Progenitor cell of endocrine pancreas (in vitro differentiated cells): ENCODE measurements at regions not wholly inside any gene's neighbourhood (a gene's known extent, or its start where the extent isn't known, plus 50 kb on each side); places are given as distances from the start of the nearest gene placed in this dataset.

Experiments
- DNase-seq: peaks from one replicate; pipeline ENCODE4 v3.0.0; 2021; ENCODE audit warnings: low spot score; ENCODE audit not compliant: unreplicated experiment
- H3K27ac Mint-ChIP-seq: 2 replicates; pipeline ENCODE4 v1.8.0; 2021; ENCODE audit warnings: mild to moderate bottlenecking, moderate library complexity, mixed read lengths
- H3K27me3 Mint-ChIP-seq: 2 replicates; pipeline ENCODE4 v1.8.0; 2021; ENCODE audit warnings: mixed read lengths
- H3K36me3 Mint-ChIP-seq: 2 replicates; pipeline ENCODE4 v1.8.0; 2022; ENCODE audit warnings: mixed read lengths; ENCODE audit not compliant: insufficient read depth
- H3K4me1 Mint-ChIP-seq: 2 replicates; pipeline ENCODE4 v1.8.0; 2021; ENCODE audit warnings: low read depth, mixed read lengths
- H3K4me3 Mint-ChIP-seq: 2 replicates; pipeline ENCODE4 v1.8.0; 2021; ENCODE audit warnings: low read depth, mild to moderate bottlenecking, moderate library complexity, mixed read lengths
- H3K9me3 Mint-ChIP-seq: 2 replicates; pipeline ENCODE4 v1.8.0; 2021; ENCODE audit warnings: low read depth, mixed read lengths
- TF ChIP-seq, protein P1 (sequence below): fragments of 200-600 bp; sonication (generic); IDR thresholded peaks from one replicate; pipeline ENCODE4 v1.5.0; 2021; ENCODE audit warnings: antibody characterized with exemption, mild to moderate bottlenecking; ENCODE audit not compliant: unreplicated experiment

DNA sequence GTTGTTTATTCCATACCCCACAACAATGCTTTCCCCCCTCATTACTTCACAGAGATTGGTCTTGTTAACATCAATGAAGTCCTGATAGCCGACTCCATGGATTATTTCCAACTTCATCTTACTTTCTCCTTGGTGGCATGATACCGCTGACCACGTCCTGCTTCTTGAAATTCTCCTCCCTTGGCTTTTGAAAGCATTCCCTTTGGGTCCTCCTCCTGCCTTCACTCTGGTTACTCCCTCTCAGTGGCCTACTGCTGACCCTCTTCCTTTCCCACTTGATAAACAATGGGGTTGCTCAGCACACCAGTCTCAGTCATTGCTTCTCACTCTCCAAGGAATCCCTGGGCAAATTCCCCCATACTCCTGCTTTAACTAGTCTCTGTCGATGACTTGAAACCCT lies 283.9 kb downstream of the SEC61B start:
- H3K36me3 Mint-ChIP-seq = no peaks in the 10 kb centered on the region
- H3K4me3 Mint-ChIP-seq = no peak overlapping the region
- TF ChIP-seq, protein P1, sequence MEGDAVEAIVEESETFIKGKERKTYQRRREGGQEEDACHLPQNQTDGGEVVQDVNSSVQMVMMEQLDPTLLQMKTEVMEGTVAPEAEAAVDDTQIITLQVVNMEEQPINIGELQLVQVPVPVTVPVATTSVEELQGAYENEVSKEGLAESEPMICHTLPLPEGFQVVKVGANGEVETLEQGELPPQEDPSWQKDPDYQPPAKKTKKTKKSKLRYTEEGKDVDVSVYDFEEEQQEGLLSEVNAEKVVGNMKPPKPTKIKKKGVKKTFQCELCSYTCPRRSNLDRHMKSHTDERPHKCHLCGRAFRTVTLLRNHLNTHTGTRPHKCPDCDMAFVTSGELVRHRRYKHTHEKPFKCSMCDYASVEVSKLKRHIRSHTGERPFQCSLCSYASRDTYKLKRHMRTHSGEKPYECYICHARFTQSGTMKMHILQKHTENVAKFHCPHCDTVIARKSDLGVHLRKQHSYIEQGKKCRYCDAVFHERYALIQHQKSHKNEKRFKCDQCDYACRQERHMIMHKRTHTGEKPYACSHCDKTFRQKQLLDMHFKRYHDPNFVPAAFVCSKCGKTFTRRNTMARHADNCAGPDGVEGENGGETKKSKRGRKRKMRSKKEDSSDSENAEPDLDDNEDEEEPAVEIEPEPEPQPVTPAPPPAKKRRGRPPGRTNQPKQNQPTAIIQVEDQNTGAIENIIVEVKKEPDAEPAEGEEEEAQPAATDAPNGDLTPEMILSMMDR = no peak
- no peaks in the 10 kb centered on the region for H3K9me3 Mint-ChIP-seq
- peaks cover 2% of the 10 kb centered on the region for H3K4me1 Mint-ChIP-seq
- H3K27ac Mint-ChIP-seq = no peak overlapping the region
- no peaks in the 10 kb centered on the region for H3K27me3 Mint-ChIP-seq
- DNase-seq = no peak

DNA sequence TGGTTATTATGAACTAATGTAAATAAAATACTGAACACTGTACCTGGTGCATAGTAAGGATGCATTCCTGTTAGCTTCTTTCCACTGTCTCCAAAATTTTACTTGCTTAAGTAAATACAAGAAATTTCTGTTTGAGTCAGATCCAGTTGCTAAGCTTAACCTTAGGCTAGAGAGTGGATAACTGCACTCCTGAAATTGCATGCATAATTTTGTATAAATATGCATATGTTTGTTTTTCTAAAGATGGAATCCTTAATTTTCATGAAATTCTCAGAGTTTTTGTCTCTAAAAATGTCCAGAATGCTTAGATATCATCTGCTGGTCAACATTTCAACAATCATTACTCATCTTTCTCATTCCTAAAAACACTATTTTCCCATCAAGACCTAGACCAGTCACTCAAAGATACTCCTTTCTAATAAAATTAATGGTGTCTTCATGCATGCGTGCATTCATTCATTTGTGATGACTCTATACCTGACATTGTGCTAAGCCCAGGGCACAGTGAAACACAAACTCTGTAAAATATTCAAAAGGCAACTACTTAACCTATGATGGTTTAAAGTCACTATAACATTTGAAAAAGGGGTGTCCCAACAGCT lies 284.8 kb downstream of the SEC61B start:
- Mint-ChIP-seq H3K27me3 (no peaks in the 10 kb centered on the region), H3K9me3 (no peaks in the 10 kb centered on the region), H3K36me3 (no peaks in the 10 kb centered on the region), H3K4me3 (no peak overlapping the region), H3K27ac (no peak overlapping the region), H3K4me1 (peaks cover 2% of the 10 kb centered on the region)
- DNase-seq = no peak
- TF ChIP-seq, protein P1 = no peak

DNA sequence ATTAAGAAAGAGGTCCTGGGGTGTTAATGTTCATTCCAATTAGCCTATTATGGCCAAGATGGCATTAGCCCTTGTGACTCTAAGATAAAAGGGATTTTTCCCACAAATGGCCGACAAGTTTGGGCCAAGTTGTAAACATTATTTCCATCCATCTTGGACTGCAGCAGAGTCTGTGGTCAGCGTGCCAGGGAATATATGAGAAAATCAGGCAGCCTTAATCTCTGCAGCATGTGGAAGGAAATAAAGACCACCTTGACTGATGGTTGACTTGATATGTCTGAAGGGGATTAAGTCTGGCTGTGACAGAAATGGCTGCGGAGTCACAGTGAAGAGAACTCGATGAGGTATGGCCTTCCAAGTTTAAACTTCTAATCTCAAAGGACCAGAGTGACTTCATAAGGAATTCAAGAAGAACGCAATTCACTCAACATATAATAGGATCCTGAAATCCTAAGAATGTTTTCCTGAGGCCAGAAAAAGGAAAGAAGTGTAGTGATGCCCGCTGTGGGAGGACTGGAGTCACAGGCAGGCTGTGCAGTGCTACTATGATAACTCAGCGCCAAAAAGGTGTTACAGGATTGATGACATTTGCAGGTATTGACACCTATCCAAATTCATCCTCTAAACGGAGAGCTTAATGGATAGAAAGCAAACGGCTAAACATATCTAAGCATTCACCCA lies 287.1 kb downstream of the SEC61B start:
- Mint-ChIP-seq H3K27ac (no peak overlapping the region), H3K9me3 (no peaks in the 10 kb centered on the region), H3K36me3 (no peaks in the 10 kb centered on the region), H3K4me3 (no peak overlapping the region), H3K4me1 (peaks cover 3% of the 10 kb centered on the region), H3K27me3 (peaks cover 2% of the 10 kb centered on the region)
- TF ChIP-seq, protein P1 = no peak
- no peak for DNase-seq

DNA sequence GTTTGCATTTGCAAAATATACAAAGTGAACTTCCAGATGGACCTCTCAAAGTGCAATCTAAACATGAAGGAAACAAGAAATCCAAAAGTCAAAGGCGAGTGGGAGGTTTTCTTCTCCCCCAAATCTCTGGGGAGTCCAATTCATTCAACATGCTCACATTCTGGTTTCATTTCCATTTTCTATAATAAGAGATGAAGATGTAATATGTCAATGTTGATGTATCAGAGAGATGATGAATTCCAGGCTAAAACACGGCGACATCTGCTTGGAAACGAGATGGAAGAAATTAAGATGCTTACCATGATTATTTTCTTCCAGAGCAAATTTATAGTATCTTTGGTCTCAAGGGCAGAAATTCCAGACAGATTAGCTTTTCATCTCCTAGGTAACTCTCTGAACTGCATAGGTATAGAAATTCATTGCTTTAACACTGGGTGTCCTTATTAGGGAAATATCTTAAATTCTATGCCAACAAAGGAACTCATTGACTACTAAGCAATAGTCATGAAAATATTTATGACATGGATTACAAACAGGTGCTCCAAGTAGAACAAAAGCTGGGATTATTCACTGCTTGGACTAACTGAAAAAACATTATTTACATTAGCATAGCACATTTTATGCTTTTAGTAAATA lies 287.9 kb downstream of the SEC61B start:
- DNase-seq = no peak
- Mint-ChIP-seq H3K27ac (no peak overlapping the region), H3K36me3 (no peaks in the 10 kb centered on the region), H3K4me1 (peaks cover 5% of the 10 kb centered on the region), H3K27me3 (peaks cover 2% of the 10 kb centered on the region), H3K4me3 (no peak overlapping the region), H3K9me3 (no peaks in the 10 kb centered on the region)
- TF ChIP-seq, protein P1 = no peak

DNA sequence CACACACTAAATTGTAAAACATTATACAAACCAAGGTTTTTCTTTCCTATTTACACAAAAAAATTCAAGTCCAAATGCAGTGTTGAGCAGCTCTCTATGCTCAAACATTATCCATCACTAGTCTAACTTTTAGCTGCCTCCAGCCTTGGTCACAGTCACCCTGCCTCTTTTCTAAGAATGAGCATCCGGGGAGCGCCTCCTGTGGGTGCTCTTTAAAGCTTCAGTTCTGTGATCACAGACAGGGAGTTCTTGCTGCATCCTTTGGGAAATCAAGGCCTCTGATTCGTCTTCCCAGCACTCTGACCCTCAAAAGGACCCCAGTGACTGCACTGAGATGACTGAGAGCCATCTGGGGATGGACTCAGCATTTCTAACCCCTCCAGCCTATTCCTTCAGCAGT lies 289.6 kb downstream of the SEC61B start:
- H3K27ac Mint-ChIP-seq = no peak overlapping the region
- peaks cover 5% of the 10 kb centered on the region for H3K4me1 Mint-ChIP-seq
- DNase-seq = no peak
- TF ChIP-seq, protein P1 = no peak
- H3K9me3 Mint-ChIP-seq = no peaks in the 10 kb centered on the region
- H3K27me3 Mint-ChIP-seq = peaks cover 2% of the 10 kb centered on the region
- no peaks in the 10 kb centered on the region for H3K36me3 Mint-ChIP-seq
- no peak overlapping the region for H3K4me3 Mint-ChIP-seq
